Embryonic facial prominence (tissue), 1 donor: ENCODE measurements at regions not wholly inside any gene's neighbourhood (a gene's known extent, or its start where the extent isn't known, plus 50 kb on each side); places are given as distances from the start of the nearest gene placed in this dataset.

Experiments
- DNase-seq: peaks from one replicate; pipeline ENCODE4 v3.0.0-alpha.2; 2016; ENCODE audit errors: extremely low spot score

DNA sequence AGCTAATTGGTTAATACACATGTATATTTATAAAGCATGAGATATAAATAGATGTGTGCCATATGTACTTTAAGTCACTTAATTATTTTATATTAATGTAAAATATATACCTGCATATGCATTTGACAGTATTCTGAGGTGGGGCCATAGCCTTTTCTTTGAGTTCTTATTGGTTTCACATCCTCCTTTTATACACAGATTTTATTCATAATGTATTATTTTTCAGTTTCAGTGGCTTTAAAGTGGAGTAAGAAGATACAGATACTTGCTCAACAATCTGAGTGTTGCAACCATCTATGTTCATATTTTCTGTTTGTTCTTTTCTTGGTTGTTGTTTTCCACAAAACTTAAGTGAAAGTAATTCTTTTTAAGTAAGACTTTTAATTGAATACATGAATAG lies 436.5 kb downstream of the RND3 start:
- no peak for DNase-seq

DNA sequence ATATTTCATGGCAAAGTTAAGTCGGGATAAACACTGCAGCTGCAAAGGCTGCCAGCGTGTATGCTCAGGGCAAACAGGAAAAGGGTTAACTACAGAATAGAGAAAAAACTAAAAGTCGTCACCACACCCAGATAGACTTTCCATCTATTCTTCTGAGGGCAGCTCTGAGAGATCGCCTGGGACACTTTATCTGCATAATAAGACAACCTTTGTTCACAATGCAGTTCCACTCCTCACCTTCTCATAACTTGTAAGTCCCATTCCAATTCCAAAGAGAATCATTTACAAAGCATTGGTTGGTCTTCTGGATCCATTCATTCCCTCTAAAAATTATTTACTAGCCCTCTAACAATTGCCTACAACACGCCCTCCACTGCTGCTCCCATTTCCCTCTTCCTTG lies 437.4 kb downstream of the RND3 start:
- no peak for DNase-seq

DNA sequence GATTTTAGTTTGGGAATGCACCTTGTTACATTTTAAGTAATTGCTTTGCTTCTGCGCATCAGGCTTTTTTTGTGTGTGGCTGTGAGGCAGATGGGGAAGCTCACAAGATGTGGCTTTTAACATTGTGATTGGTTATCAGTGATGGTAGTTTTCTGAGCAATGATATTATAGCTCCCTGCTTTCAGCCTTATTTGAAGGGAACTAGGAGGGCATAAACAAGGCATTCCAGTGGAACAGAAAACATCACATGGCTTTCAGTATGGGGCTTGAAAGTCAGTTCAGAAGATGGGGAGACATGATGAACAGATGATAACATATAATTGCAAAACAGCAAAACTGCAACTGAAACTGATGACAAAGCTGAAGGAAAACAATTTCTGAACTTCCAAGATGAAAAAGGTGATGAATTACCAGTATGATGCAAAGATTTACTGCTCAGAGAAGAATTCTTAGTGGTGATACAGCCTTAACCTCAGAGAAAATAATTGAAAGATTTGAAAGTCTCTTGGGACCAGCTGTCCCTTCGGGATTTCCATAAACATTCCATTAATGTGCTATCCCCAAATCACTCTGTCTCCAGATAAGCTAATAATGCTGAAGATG lies 439.7 kb downstream of the RND3 start:
- no peak for DNase-seq

DNA sequence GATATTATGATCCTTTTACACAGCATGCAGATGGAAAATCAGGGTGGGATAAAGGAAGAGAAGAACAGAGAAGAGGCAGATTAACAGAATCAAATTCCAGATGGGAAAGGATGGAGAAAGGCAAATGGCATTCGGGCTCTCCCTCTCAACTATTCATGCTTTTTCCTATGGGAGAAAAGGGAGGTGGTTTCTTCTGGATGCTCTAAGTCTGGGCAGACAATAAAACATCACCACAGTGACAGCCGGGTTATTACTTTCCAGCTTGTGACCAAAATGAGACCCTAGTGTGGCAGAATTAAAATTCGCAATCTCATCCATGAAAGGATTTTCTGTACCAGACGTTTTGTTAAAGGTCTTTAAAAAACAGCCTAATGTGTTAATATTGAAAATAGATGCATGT lies 440.7 kb downstream of the RND3 start:
- DNase-seq, result no peak

DNA sequence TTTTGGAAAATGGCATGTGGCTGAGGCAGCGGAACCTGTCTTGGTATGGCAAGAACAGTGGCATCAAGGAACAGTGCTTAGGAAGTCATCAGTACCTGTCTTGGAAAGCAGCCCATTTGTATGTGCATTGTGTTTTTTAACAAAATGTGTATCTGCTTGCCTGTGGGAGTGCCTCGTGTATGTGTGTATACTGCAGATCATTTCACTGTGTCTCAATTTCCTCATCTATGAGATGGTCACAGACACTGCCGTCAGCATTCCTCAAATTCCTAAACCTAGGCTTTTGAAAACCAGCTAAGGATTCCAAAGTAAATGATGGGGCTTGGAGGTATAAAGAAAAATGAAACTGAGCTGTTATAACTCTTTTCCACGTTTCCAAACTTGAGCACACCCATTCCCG lies 441.3 kb downstream of the RND3 start:
- DNase-seq, result no peak

DNA sequence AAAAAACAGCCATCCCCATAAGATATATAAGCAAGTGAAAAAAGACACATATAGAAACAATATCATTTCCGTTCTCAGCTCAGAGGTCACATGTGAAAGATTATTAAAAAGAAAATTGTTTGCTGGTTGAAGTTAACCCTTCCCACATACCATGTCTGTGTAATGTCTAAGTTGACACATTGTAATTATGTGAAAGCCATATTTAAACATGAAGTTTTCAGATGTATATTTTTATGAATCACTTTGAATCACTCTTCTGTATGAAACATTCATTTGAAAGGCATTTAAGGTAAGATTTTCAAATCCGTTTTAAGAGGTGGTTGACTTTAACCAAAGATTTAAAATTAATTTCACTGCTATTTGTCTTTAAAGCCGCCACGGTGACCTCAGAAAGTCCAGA lies 441.9 kb downstream of the RND3 start:
- no peak for DNase-seq

DNA sequence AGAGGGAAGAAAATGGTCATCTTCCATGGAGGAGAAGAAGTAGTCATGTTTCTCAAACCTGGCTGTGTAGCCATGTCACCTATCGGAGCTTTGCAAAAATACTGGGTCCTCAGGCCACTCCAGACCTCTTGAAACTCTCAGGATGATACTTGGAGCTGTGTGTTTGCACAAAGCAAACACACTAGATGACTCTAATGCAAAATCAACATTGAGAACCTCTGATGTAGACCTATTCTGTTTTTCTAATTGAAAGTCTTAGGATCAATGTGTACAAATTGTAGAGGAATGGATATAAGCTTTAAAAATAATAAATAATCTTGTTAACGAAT lies 444.3 kb downstream of the RND3 start:
- no peak for DNase-seq

DNA sequence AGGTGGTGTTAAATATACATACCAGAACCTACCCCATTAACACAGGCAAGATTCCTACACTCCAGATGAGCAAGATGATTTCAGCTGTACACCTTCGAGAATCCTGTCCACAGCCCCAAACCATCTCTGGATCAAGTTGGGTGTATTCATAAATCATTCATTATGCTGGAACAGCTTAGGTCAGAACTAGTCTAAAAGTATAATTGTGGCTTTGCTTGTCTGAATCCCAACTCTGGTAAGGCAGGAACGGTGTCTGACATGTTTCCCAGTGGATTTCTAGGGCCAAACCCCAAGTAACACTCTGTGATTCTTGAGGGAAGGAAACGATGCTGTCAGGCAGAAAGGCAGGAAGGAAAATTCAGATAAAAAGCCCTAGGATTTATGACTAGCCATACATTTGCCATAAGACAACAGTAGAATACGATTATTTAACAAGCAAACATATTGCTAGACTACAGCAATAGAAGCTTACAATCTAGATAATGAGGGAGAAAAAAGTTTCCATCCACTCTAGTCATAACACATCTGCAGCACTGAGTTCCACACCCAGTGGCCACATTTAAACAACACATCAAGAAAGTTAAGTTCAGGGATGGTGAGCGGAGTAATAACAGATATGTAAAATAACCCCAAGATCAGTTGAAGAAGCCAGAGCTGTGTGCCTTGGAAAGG lies 444.8 kb downstream of the RND3 start:
- no peak for DNase-seq

DNA sequence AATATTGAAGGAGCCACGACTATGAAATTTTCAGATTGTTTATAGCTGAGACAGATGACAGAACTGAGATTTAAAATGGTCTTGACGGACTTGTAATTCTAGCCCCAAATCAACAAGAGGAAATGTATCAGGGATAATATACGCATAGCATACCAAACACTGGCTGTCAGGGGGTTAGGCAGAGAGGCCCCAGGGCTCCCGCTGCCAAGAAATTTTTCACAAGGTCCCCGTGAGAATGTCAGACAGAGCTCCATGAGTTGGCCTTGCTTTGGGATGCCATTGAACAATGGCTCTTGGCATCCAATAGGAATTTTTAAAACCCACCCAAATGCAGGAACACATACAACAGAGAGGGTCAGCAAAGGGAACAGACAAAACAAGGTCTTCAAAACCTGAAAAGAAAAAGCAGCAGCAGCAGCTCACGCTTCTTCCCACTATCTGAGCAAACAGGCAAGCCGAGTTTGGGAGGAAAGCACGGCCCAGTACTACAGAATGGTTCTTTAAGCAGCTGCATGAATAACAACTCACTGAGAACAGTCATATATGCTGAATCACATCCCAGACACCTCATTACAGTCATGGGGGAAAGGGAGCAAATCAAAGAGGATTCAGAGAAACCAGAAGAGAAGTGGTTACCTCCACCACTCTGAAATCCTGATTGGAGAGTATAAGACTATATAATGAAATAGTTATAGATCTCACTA lies 445.6 kb downstream of the RND3 start:
- no peak for DNase-seq

DNA sequence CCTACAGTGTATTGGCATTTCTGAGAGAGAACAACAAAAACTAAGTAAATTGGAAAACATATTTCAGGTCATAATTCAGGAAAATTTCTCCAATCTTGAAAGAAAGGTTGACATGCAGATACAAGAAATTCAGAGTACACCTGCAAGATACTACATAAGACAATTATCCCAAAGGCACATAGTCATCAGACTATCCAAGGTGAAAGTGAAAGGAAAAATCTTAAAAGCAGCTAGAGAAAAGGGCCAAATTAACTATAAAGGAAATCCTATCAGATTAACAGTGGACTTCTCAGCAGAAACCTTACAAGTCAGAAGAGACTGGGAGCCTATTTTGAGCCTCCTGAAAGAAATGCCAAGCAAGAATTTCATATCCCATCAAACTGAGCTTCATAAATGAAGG lies 449.0 kb upstream of the MMADHC start:
- DNase-seq, result no peak

DNA sequence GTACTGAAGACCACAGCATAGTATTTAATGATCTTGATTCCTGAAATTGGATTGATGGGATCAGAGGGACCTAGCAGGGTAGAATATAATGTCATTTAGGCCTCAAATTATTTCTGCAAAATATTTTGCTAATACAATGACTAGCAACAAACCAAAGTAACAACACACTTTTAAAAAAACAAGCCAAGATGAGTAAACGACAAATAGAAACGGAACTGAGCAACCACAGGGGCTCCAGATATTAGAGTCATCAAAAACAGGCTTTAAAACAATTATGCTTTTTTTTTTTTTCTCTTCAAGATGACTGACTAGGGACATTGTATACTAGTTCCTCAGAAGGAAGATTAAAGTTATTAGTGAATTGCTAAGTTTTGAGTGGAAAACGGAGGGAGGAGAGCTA lies 447.1 kb upstream of the MMADHC start:
- DNase-seq, result no peak

DNA sequence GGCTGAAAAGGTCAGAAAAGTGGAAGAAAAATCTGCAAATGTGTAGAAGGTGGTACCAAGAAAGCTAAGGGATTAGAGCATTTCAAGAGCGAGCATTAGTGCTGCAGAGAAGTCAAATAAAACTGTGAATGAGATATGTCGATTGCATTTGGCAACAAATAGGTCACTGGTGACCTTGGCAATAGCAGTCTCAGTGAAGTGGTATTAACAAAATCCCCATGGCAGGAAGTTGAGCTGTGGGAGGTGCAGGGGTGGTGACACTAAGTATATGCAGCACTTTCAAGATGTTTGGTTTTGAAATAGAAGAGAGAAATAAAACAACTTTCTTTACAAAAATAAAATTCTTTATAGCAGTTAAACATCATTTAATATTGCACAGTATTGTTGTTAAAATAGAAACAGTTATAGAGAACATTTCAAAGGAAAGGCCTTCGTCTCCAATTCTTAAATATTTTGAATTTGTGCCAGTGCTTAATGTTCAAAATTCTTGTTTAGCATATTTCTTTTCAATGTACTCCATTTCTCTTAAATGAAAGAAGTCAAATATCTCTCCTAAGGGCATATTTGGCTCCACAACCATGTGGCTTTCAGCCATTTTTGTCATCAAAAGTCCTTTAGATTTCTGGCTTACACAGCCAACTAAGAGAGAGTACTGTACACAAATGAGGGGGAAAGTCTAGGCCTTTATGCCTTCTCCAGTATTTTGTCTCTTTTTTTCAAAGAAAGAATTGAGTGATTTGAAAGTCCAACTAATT lies 443.0 kb upstream of the MMADHC start:
- no peak for DNase-seq

DNA sequence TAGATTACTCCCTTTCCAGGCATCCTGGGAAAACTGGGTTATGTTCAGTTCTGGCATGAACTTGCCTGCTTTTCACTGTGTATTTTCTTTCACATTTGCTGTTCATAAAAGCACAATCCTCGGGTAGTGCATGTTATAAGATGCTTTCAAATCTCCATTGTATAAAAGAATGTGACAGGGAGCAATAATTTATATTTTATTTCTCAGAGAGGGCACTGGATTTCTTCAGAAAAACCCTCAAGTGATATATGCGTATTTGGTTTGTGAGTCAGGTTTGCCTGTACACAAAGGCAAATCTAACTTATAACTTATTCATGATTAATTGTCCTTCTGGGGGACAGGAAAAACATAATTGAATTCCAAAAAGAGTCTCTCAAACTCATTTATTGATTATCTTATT lies 440.7 kb upstream of the MMADHC start:
- DNase-seq, result no peak

DNA sequence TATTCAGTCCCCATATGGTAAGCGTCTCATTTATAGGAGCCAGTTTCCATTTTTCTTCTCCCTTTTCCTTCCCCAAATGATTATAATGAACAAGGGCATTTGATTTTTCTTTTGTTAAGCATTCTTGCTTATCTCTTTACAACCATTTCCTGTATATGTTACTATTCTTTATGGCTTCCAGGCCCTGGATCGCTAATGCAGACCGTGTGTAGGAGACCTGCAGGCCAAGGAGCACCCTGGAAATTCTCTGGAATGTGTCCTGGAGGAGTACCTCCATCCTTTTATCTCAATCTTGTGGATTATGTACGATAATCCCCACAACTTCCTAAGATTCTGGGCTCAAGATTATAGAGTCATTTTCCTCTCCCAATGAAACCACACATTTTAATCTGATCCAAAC lies 439.6 kb upstream of the MMADHC start:
- DNase-seq, result no peak

DNA sequence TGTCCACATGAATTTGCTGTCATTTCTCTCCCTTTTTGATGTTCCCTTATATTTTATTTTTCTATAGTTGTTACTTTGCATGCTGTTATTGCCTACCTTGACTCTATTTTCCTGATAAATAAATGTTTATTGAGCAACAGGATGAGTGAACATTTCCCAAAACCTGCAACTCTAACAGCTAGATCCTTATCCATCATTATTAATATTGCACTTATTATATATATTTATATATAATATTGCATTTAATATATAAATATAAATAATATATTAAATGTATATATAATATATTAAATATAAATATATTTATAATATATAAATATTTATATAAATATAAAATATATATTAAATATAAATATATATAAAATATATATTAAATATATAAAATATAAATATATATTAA lies 436.1 kb upstream of the MMADHC start:
- no peak for DNase-seq

DNA sequence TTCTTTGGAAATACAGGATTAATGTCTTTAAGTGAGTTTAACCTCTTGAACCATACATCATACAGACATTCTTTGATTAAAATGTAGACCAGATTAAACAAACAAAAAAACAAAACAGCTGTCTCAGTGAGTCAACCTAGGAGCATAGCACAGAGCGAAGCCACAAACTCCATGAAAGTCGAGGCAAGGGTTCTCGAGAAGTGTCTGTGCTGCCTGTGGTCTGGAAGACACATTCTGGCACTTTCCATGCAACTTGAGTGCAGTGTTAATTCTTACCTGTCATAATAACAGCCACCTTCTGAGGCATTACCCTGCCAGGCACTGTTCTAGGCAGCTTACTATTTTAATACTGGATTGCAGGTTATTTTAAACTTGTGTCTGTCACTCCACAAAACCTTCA lies 435.5 kb upstream of the MMADHC start:
- no peak for DNase-seq

DNA sequence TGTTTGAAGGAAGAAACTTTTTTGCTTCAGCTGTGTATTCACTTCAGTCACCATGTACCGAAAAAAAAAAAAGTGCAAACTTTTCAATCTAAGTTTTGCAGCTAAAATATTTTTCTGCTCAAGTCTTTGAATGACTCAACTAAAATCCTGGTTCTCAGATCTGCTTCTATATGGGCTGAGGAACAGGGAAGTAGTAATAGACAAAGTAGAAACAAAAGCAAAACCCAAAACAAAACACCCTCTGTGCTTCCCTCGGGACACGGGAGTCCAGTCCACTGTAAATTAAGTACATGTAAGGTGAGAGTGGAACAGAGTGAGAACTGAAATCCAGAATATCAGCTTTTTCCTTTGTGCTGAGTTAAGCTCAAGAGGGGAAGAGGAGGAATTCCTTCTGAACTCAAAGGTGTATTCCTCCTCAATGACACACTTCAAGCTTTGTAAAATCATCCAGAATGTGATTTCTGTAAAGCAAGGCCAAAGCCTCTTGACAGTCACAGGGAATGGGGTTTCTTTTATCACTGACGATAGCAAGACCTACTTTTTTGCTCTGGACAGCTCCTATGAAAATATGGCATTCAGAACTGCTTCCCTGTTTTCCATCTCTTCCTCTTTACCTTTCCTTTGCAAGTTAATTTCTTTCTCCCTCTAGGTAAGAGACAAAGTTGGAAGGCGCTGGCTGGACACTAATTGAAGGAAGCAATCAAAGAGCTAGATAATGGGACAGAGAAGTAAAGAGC lies 433.5 kb upstream of the MMADHC start:
- DNase-seq, result no peak

DNA sequence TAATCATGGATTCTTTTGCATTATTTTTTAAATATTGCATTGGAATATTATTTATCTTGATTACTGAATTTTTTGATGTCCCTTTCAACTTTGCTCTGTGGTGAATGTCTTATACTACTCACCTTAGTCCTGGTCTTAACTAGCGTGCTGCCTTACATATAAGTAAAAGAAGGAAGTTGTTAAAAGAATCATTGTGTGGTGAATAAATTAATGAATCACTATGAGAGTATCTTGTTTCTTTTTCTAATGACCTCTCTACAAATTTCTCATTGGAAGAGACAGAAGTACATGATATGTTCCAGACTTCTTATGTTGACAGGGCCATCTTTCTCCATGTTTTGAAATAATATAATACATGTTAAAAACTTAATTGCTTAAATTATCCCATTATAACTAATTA lies 432.6 kb upstream of the MMADHC start:
- no peak for DNase-seq

DNA sequence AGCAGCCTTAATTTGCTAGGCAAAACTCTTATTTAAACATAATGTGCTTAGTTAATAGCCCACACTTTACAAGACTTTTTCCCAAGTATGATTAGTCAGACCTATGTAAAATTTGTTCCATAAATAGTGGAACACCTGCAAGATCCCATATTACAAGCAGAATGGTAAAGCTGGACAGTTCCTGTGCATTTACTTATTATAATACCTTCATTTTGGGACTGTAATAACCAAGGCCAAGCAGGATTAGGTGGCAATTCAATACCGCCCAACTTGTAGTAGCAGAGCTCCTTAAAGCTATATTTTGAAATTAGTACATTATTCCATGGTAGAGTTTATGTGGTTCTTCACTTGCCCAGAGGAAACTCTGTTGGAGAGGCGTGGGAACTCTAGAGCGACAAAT lies 431.5 kb upstream of the MMADHC start:
- DNase-seq, result no peak

DNA sequence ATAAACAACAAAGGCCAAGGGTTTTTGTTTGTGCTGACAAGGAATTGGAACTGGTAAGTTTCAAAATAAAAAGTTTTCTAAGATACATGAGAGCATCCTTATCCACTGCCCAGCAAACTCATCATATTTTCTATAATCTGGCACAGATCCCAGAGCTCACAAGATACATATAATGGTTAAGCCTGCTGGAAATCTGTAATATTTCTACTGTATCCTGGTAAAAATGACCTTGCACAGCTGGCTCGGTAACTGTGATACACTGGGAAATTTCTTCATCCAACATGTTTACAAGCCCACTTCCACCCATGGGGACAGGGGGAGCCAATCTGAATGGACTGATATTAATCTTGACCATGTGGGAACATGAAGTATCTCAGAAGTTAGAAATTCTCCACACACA lies 425.4 kb upstream of the MMADHC start:
- DNase-seq, result no peak

DNA sequence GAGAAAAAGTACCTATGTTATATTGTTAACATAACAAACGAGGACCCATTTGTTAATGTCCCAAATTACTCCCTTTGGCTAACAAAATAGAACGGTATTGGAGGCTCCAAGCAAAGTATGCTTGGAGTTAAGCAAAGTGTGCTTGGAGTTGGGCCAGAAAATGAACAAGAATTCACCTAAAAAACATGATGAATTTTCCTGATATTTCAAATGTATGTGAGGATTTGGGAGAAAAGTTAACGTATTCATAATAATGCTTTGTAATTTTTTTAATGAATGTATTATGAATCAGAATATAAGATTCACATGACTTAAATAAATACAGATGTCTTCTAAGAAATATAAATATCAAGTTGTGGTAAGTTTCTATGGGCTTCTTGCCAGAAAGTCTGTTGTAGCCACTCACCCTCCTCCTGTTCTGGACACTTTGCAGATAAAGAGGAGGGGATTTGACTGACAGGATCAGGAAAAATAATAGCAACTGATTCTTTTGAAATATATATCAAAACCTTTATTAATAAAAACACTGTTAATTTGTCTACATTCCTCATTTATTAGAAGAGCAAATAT lies 423.7 kb upstream of the MMADHC start:
- DNase-seq, result no peak

DNA sequence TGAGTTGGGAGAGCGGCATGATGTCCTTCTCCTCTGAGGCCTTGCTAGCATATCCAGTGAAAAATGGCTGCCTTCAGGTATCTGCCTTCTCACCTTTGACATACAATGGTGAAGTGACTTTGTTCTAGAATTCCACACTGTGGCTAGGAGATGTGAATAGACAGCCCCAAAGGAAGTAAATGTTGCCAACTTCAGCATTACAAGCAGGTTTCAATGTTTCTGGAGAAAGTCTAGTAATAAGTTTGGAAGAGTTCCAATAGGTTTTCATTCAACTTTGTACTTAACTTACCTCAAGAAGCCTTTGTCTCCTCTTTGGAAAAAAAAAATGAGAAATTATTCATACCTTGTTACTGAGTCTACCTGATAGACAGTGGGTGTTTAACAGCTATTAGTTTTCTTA lies 421.3 kb upstream of the MMADHC start:
- DNase-seq, result no peak
